Fibroblast of mammary gland (primary cell): ENCODE measurements at regions not wholly inside any gene's neighbourhood (a gene's known extent, or its start where the extent isn't known, plus 50 kb on each side); places are given as distances from the start of the nearest gene placed in this dataset.

Experiments
- DNase-seq: peaks from one replicate; pipeline ENCODE4 v3.0.0-alpha.2; 2010; ENCODE audit warnings: low read depth
- H3K4me3 ChIP-seq: 2 replicates; pipeline ENCODE4 v1.5.1; 2011; ENCODE audit warnings: low read depth, mild to moderate bottlenecking, low read length, moderate library complexity; ENCODE audit not compliant: control insufficient read depth
- TF ChIP-seq, protein P1 (sequence below): conservative IDR thresholded peaks from 2 replicates; pipeline ENCODE4 v1.5.1; 2011; ENCODE audit warnings: low read depth, low read length, inconsistent platforms; ENCODE audit not compliant: control insufficient read depth, insufficient read depth

- no peak overlapping the region for H3K4me3 ChIP-seq
- no peak for DNase-seq
- TF ChIP-seq, protein P1, sequence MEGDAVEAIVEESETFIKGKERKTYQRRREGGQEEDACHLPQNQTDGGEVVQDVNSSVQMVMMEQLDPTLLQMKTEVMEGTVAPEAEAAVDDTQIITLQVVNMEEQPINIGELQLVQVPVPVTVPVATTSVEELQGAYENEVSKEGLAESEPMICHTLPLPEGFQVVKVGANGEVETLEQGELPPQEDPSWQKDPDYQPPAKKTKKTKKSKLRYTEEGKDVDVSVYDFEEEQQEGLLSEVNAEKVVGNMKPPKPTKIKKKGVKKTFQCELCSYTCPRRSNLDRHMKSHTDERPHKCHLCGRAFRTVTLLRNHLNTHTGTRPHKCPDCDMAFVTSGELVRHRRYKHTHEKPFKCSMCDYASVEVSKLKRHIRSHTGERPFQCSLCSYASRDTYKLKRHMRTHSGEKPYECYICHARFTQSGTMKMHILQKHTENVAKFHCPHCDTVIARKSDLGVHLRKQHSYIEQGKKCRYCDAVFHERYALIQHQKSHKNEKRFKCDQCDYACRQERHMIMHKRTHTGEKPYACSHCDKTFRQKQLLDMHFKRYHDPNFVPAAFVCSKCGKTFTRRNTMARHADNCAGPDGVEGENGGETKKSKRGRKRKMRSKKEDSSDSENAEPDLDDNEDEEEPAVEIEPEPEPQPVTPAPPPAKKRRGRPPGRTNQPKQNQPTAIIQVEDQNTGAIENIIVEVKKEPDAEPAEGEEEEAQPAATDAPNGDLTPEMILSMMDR: no peak
These were observed 275.7 kb downstream of the ADGB start for GRCh38 chr6:146874278-146875018.

- DNase-seq: no peak
- no peak overlapping the region for H3K4me3 ChIP-seq
- TF ChIP-seq, protein P1: no peak
These were observed 277.1 kb downstream of the ADGB start for GRCh38 chr6:146875927-146876270.

- no peak overlapping the region for H3K4me3 ChIP-seq
- DNase-seq: no peak
- TF ChIP-seq, protein P1: no peak
These were observed 277.7 kb downstream of the ADGB start for GRCh38 chr6:146876271-146877151.

DNA sequence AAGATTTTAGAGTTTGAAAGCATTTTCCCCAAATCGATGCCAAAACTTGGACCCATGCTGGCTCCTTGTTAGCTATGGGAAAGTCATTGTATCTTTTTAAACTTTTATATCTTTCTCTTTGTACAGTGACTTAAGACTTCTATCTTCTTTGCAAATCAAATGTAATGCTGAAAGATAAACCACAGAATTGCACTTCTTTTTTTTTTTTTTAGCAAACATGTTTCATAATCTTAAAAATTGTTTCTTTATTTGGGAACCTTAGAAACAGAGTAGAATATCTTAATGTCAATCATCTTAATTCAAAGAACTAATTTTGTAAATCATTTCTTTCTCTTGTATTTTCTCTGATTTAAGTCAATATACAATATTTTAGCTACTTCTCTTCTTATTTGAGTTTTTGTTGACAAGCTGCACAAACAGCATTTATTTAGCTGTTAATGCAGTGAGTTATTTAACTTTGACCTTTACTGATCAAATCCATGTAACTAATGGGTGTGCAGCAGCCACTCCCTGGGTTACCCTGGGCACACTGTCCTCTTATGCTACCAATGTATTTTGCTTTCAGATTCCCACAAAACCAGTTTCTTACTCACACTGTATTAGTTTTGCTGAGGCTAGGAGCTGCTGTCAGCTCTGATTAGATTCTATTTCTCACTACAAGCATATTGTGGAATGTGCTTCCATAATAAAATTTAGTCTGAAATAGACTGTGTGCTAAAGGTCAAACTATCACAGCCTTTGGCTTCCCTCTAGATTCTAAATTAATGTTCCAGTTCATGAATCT is 279.6 kb downstream of the ADGB start:
- TF ChIP-seq, protein P1: no peak
- DNase-seq: no peak
- no peak overlapping the region for H3K4me3 ChIP-seq

DNA sequence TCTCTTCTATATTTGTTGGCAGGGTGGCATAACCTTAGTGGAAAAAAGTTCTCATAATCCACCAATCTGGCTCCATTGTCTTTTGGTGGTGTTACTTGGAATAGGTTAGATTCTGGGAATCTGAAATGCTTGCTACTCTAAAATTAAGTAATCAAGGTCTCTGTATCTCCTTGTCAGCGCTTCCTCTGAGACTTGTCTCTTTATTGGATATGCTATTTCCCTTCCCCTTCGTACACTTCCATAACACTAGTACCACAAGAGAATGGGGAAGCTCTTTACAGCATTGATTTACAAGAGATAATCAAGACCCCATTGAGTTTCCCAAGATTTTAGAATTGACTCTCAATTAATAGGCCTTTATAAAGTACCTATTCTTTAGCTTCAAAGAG is 280.2 kb downstream of the ADGB start:
- no peak overlapping the region for H3K4me3 ChIP-seq
- DNase-seq: no peak
- TF ChIP-seq, protein P1: no peak

DNA sequence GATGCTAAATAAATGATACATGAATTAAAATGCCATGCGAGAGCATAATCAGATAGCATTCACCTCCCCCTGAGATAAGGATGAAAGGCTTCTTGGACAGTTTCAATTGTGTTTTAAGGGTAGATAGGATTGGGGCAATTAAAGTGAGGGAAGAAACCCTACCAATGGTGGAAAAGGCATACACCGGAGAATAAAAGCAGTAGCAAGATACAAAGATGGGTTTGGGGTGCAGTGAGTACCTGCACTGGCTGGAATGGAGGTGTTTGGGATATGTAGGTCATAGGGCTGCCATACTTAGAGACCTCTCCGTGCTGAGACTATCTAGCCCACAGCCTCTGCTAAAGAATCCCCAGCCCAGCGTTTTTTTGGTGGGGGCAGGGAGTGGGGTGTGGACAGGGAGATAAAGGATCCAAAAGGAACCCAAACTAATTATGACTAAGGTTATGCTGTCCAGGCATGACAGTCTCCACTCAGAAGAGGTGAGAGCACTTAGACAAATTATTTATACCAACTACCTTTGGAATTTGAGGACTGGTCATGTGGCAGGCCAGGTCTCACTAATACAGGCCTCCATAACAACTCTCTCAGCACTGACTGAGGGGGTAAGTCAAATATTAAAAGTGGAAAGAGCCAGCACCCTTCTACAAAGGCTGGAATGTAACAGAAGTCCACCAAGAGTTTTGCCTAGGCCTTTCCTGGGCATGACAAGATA is 280.8 kb downstream of the ADGB start:
- TF ChIP-seq, protein P1: no peak
- DNase-seq: no peak
- no peak overlapping the region for H3K4me3 ChIP-seq
